PC-3 (cell line): ENCODE measurements at regions not wholly inside any gene's neighbourhood (a gene's known extent, or its start where the extent isn't known, plus 50 kb on each side); places are given as distances from the start of the nearest gene placed in this dataset.

ENCODE experiments used
- ATAC-seq: fragments of 200-7000 bp; cut with Tn5 transposase; 2 replicates; pipeline ENCODE4 v1.9.1; 2020; ENCODE audit warnings: mild to moderate bottlenecking, moderate library complexity
- BruUV-seq: library from RNA; stranded (reverse); fragments of 400-500 nt; replicated peaks from 2 replicates; lab custom pipeline; 2021; lab: Mats Ljungman, UMichigan
- CTCF ChIA-PET: fragments of 300-600 bp; sonication (Branson Sonifier 250); formaldehyde crosslinking; loops from one replicate; lab custom pipeline; 2022; ENCODE audit warnings: antibody characterized with exemption; lab: Charles Lee
- POLR2A ChIA-PET: fragments of 300-600 bp; sonication (Branson Sonifier 250); formaldehyde crosslinking; loops from one replicate; lab custom pipeline; 2022; ENCODE audit warnings: antibody characterized with exemption; ENCODE audit not compliant: unreplicated experiment; lab: Charles Lee
- DNase-seq: peaks from one replicate; pipeline ENCODE4 v3.0.0-alpha.2; 2015
- H2AFZ ChIP-seq: fragments of 300-600 bp; sonication (generic); 2 replicates; pipeline ENCODE4 v1.6.0; 2016; ENCODE audit warnings: antibody characterized with exemption, low read length
- H3F3A ChIP-seq: fragments of 300-600 bp; sonication (generic); one replicate; pipeline ENCODE4 v1.6.0; 2017; ENCODE audit warnings: antibody characterized with exemption, low read length, control low read depth, mild to moderate bottlenecking; ENCODE audit not compliant: unreplicated experiment
- H3K27ac ChIP-seq: fragments of 300-600 bp; sonication (generic); 2 replicates; pipeline ENCODE4 v1.5.1; 2016; ENCODE audit warnings: mild to moderate bottlenecking, low read length
- H3K27me3 ChIP-seq: fragments of 300-600 bp; sonication (generic); 2 replicates; pipeline ENCODE4 v1.6.1; 2016; ENCODE audit warnings: low read length, mixed read lengths
- H3K36me3 ChIP-seq: fragments of 300-600 bp; sonication (generic); 2 replicates; pipeline ENCODE4 v1.6.1; 2016; ENCODE audit warnings: low read depth, mixed run types, low read length, mixed read lengths
- H3K4me1 ChIP-seq: fragments of 300-600 bp; sonication (generic); 2 replicates; pipeline ENCODE4 v1.5.1; 2016; ENCODE audit warnings: low read length; ENCODE audit not compliant: insufficient read depth
- H3K4me2 ChIP-seq: fragments of 300-600 bp; sonication (generic); 2 replicates; pipeline ENCODE4 v1.6.0; 2016; ENCODE audit warnings: low read length
- H3K4me3 ChIP-seq: fragments of 300-600 bp; sonication (generic); 2 replicates; pipeline ENCODE4 v1.5.1; 2016; ENCODE audit warnings: mild to moderate bottlenecking, low read length, mixed read lengths
- H3K79me2 ChIP-seq: fragments of 300-600 bp; sonication (generic); 2 replicates; pipeline ENCODE4 v1.6.1; 2017; ENCODE audit warnings: low read length, mixed read lengths
- H3K9ac ChIP-seq: fragments of 300-600 bp; sonication (generic); 2 replicates; pipeline ENCODE4 v1.6.0; 2016; ENCODE audit warnings: mild to moderate bottlenecking, low read length
- H3K9me2 ChIP-seq: fragments of 300-600 bp; sonication (generic); replicated peaks from 2 replicates; pipeline ENCODE4 v1.6.1; 2016; ENCODE audit warnings: mixed run types, low read length, mixed read lengths
- H3K9me3 ChIP-seq: fragments of 300-600 bp; sonication (generic); 2 replicates; pipeline ENCODE4 v1.6.1; 2016; ENCODE audit warnings: low read length, mixed read lengths
- H4K20me1 ChIP-seq: fragments of 300-600 bp; sonication (generic); 2 replicates; pipeline ENCODE4 v1.6.1; 2016; ENCODE audit warnings: low read length, mixed read lengths
- EZH2 ChIP-seq: fragments of 300-600 bp; sonication (generic); IDR thresholded peaks from one replicate; pipeline ENCODE4 v1.6.1; 2017; ENCODE audit warnings: antibody characterized with exemption, mild to moderate bottlenecking, low read length; ENCODE audit not compliant: unreplicated experiment
- EZH2phosphoT487 ChIP-seq: fragments of 300-600 bp; sonication (generic); IDR thresholded peaks from 2 replicates; pipeline ENCODE4 v1.6.1; 2018; ENCODE audit warnings: mild to moderate bottlenecking, antibody characterized with exemption, low read length, borderline replicate concordance
- intact Hi-C: fragments of 100-400 bp; cut with micrococcal nuclease; formaldehyde crosslinking; loops from 2 replicates; pipeline ENCODE4 v1.9.0; 2023
- TF ChIP-seq, protein P1 (sequence below): fragments of 300-600 bp; sonication (generic); conservative IDR thresholded peaks from 2 replicates; pipeline ENCODE4 v1.5.1; 2017; ENCODE audit warnings: antibody characterized with exemption, low read depth, mild to moderate bottlenecking, low read length

- Histone ChIP-seq H3K9me3 (no peaks in the 10 kb centered on the region), H3F3A (no peaks in the 10 kb centered on the region), H3K9me2 (no peaks in the 10 kb centered on the region), H3K4me1 (peaks cover 5% of the 10 kb centered on the region), H2AFZ (no peak overlapping the region), H3K27me3 (peaks cover 89% of the 10 kb centered on the region), H3K4me3 (no peak overlapping the region), H4K20me1 (no peaks in the 10 kb centered on the region), H3K9ac (no peak overlapping the region), H3K36me3 (no peaks in the 10 kb centered on the region), H3K27ac (no peak overlapping the region), H3K79me2 (no peaks in the 10 kb centered on the region), H3K4me2 (no peak overlapping the region)
- intact Hi-C loops, result no loop called here
- ATAC-seq (no peak), DNase-seq (no peak)
- CTCF ChIA-PET, result no interaction called here
- POLR2A ChIA-PET, result no interaction called here
- BruUV-seq, result no TSS peak
- TF ChIP-seq EZH2 (no peak), EZH2phosphoT487 (no peak)
- TF ChIP-seq, protein P1, sequence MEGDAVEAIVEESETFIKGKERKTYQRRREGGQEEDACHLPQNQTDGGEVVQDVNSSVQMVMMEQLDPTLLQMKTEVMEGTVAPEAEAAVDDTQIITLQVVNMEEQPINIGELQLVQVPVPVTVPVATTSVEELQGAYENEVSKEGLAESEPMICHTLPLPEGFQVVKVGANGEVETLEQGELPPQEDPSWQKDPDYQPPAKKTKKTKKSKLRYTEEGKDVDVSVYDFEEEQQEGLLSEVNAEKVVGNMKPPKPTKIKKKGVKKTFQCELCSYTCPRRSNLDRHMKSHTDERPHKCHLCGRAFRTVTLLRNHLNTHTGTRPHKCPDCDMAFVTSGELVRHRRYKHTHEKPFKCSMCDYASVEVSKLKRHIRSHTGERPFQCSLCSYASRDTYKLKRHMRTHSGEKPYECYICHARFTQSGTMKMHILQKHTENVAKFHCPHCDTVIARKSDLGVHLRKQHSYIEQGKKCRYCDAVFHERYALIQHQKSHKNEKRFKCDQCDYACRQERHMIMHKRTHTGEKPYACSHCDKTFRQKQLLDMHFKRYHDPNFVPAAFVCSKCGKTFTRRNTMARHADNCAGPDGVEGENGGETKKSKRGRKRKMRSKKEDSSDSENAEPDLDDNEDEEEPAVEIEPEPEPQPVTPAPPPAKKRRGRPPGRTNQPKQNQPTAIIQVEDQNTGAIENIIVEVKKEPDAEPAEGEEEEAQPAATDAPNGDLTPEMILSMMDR, result no peak
Observed at GRCh38 chr2:242034138-242034537, 164.6 kb downstream of the RTP5 start.

- H3K4me1 ChIP-seq, result peaks cover 5% of the 10 kb centered on the region
- H3K27me3 ChIP-seq, result peaks cover 85% of the 10 kb centered on the region
- POLR2A ChIA-PET, result no interaction called here
- no peak for TF ChIP-seq EZH2
- TF ChIP-seq, protein P1, result no peak
- no peak for TF ChIP-seq EZH2phosphoT487
- ATAC-seq (no peak), DNase-seq (no peak)
- H3K4me2 ChIP-seq, result no peak overlapping the region
- no peak overlapping the region for H2AFZ ChIP-seq
- no peaks in the 10 kb centered on the region for H3K9me2 ChIP-seq
- BruUV-seq, result no TSS peak
- intact Hi-C loops, result no loop called here
- no peak overlapping the region for H3K27ac ChIP-seq
- no peak overlapping the region for H3K9ac ChIP-seq
- CTCF ChIA-PET, result no interaction called here
- H3K9me3 ChIP-seq, result no peaks in the 10 kb centered on the region
- no peak overlapping the region for H3K4me3 ChIP-seq
- no peaks in the 10 kb centered on the region for H4K20me1 ChIP-seq
- H3F3A ChIP-seq, result no peaks in the 10 kb centered on the region
- H3K79me2 ChIP-seq, result no peaks in the 10 kb centered on the region
- H3K36me3 ChIP-seq, result no peaks in the 10 kb centered on the region
Observed at GRCh38 chr2:242034996-242035814, 165.7 kb downstream of the RTP5 start.

GRCh38 chr2:242035858-242036652, 166.5 kb downstream of the RTP5 start:
- H3K4me1 ChIP-seq, result peaks cover 5% of the 10 kb centered on the region
- no peaks in the 10 kb centered on the region for H3K36me3 ChIP-seq
- no TSS peak for BruUV-seq
- no peak overlapping the region for H3K27ac ChIP-seq
- no peaks in the 10 kb centered on the region for H3F3A ChIP-seq
- no peak for DNase-seq
- CTCF ChIA-PET, result no interaction called here
- no peak overlapping the region for H3K4me3 ChIP-seq
- POLR2A ChIA-PET, result no interaction called here
- no peak overlapping the region for H2AFZ ChIP-seq
- intact Hi-C loops, result no loop called here
- H3K79me2 ChIP-seq, result no peaks in the 10 kb centered on the region
- H3K27me3 ChIP-seq, result peaks cover 82% of the 10 kb centered on the region
- no peaks in the 10 kb centered on the region for H3K9me2 ChIP-seq
- no peaks in the 10 kb centered on the region for H3K9me3 ChIP-seq
- no peak for ATAC-seq
- no peak overlapping the region for H3K4me2 ChIP-seq
- H3K9ac ChIP-seq, result no peak overlapping the region
- H4K20me1 ChIP-seq, result no peaks in the 10 kb centered on the region
- TF ChIP-seq, protein P1, result no peak
- TF ChIP-seq EZH2phosphoT487, result no peak
- TF ChIP-seq EZH2, result no peak
